HG02763 (cell line): ENCODE measurements at regions not wholly inside any gene's neighbourhood (a gene's known extent, or its start where the extent isn't known, plus 50 kb on each side); places are given as distances from the start of the nearest gene placed in this dataset.

Source experiments
- ATAC-seq: cut with Tn5 transposase; IDR thresholded peaks from one replicate; pipeline ENCODE4 v1.9.1; 2021; ENCODE audit warnings: mild to moderate bottlenecking, moderate library complexity; ENCODE audit not compliant: unreplicated experiment

GRCh38 chr14:25552826-25553225, 502.9 kb upstream of the STXBP6 start:
- no peak for ATAC-seq

- no peak for ATAC-seq
Observed at GRCh38 chr14:25551674-25552073, 501.7 kb upstream of the STXBP6 start.

GRCh38 chr14:25546826-25547225, 496.9 kb upstream of the STXBP6 start:
- ATAC-seq: no peak

GRCh38 chr14:25537846-25538455, 488.0 kb upstream of the STXBP6 start:
- no peak for ATAC-seq

GRCh38 chr14:25526290-25526689, 476.3 kb upstream of the STXBP6 start:
- ATAC-seq: no peak

GRCh38 chr14:25522926-25523325, 473.0 kb upstream of the STXBP6 start:
- no peak for ATAC-seq

GRCh38 chr14:25522116-25522515, 472.2 kb upstream of the STXBP6 start:
- no peak for ATAC-seq

- no peak for ATAC-seq
Observed at GRCh38 chr14:25521616-25522015, 471.7 kb upstream of the STXBP6 start.

- ATAC-seq: no peak
Observed at GRCh38 chr14:25520821-25521220, 470.9 kb upstream of the STXBP6 start.

GRCh38 chr14:25518364-25518763, 468.4 kb upstream of the STXBP6 start:
- ATAC-seq: no peak

- no peak for ATAC-seq
Observed at GRCh38 chr14:25516838-25517237, 466.9 kb upstream of the STXBP6 start.

- no peak for ATAC-seq
Observed at GRCh38 chr14:25508845-25509244, 458.9 kb upstream of the STXBP6 start.

GRCh38 chr14:25501749-25502148, 451.8 kb upstream of the STXBP6 start:
- no peak for ATAC-seq

- ATAC-seq: no peak
Observed at GRCh38 chr14:25488961-25489360, 439.0 kb upstream of the STXBP6 start.

- ATAC-seq: no peak
Observed at GRCh38 chr14:25485381-25485780, 435.4 kb upstream of the STXBP6 start.

- ATAC-seq: no peak
Observed at GRCh38 chr14:25484906-25485305, 435.0 kb upstream of the STXBP6 start.

- no peak for ATAC-seq
Observed at GRCh38 chr14:25484235-25484634, 434.3 kb upstream of the STXBP6 start.

- ATAC-seq: no peak
Observed at GRCh38 chr14:25477316-25478098, 427.6 kb upstream of the STXBP6 start.

- no peak for ATAC-seq
Observed at GRCh38 chr14:25472700-25473099, 422.8 kb upstream of the STXBP6 start.

- ATAC-seq: no peak
Observed at GRCh38 chr14:25464772-25465171, 414.8 kb upstream of the STXBP6 start.

- no peak for ATAC-seq
Observed at GRCh38 chr14:25464078-25464477, 414.1 kb upstream of the STXBP6 start.

- ATAC-seq: no peak
Observed at GRCh38 chr14:25463480-25463879, 413.5 kb upstream of the STXBP6 start.

GRCh38 chr14:25461780-25462179, 411.8 kb upstream of the STXBP6 start:
- ATAC-seq: no peak
